IMR-90 (cell line): ENCODE measurements at regions not wholly inside any gene's neighbourhood (a gene's known extent, or its start where the extent isn't known, plus 50 kb on each side); places are given as distances from the start of the nearest gene placed in this dataset.

ENCODE experiments used
- ATAC-seq: fragments of 200-7000 bp; cut with Tn5 transposase; 2 replicates; pipeline ENCODE4 v1.9.1; 2020; ENCODE audit warnings: low read depth, mild to moderate bottlenecking, moderate library complexity
- BruUV-seq: library from RNA; stranded (reverse); fragments of 400-500 nt; replicated peaks from 2 replicates; lab custom pipeline; 2021; lab: Mats Ljungman, UMichigan
- CTCF ChIA-PET: fragments of 300-600 bp; formaldehyde crosslinking; extraction: SDS; loops from one replicate; lab custom pipeline; 2021; ENCODE audit warnings: antibody characterized with exemption; lab: Yijun Ruan, JAX
- POLR2A ChIA-PET: fragments of 300-600 bp; sonication (Branson Sonifier 250); formaldehyde crosslinking; loops from one replicate; lab custom pipeline; 2022; ENCODE audit warnings: antibody characterized with exemption; ENCODE audit not compliant: unreplicated experiment; lab: Charles Lee
- DNase-seq: peaks from one replicate; pipeline ENCODE4 v3.0.0; 2013
- H2AFZ ChIP-seq: replicated peaks from 2 replicates; pipeline ENCODE3; 2013; ENCODE audit warnings: low read length, mild to moderate bottlenecking; ENCODE audit not compliant: poor library complexity
- H2AK5ac ChIP-seq: 2 replicates; pipeline ENCODE4 v1.6.1; 2013; ENCODE audit warnings: low read depth, low read length, inconsistent platforms
- H2AK9ac ChIP-seq: replicated peaks from 2 replicates; pipeline ENCODE3; 2013; ENCODE audit warnings: mild to moderate bottlenecking, low read depth, low read length, moderate library complexity; ENCODE audit not compliant: poor library complexity
- H2BK120ac ChIP-seq: 2 replicates; pipeline ENCODE4 v1.6.1; 2013; ENCODE audit warnings: low read depth, low read length, inconsistent platforms
- H2BK15ac ChIP-seq: 3 replicates; pipeline ENCODE4 v1.6.1; 2013; ENCODE audit warnings: low read depth, low read length, inconsistent platforms
- H2BK20ac ChIP-seq: 2 replicates; pipeline ENCODE4 v1.6.1; 2013; ENCODE audit warnings: low read depth, mild to moderate bottlenecking, inconsistent platforms, low read length, moderate library complexity
- H2BK5ac ChIP-seq: 2 replicates; pipeline ENCODE4 v1.6.1; 2013; ENCODE audit warnings: mild to moderate bottlenecking, low read depth, low read length, inconsistent platforms; ENCODE audit not compliant: poor library complexity, severe bottlenecking
- H3K14ac ChIP-seq: replicated peaks from 2 replicates; pipeline ENCODE4 v1.6.1; 2013; ENCODE audit warnings: low read depth, low read length, inconsistent platforms
- H3K18ac ChIP-seq: 2 replicates; pipeline ENCODE4 v1.6.1; 2013; ENCODE audit warnings: low read depth, low read length, control low read depth
- H3K23ac ChIP-seq: 2 replicates; pipeline ENCODE4 v1.6.1; 2013; ENCODE audit warnings: low read depth, low read length, inconsistent platforms
- H3K27ac ChIP-seq: 2 replicates; pipeline ENCODE4 v1.5.1; 2013; ENCODE audit warnings: mild to moderate bottlenecking, control low read depth, low read length; ENCODE audit not compliant: insufficient read depth
- H3K27me3 ChIP-seq: 2 replicates; pipeline ENCODE4 v1.6.1; 2013; ENCODE audit warnings: low read length; ENCODE audit not compliant: control insufficient read depth, insufficient read depth
- H3K36me3 ChIP-seq: 2 replicates; pipeline ENCODE4 v1.6.1; 2013; ENCODE audit warnings: low read length, mixed read lengths; ENCODE audit not compliant: control insufficient read depth, insufficient read depth
- H3K4ac ChIP-seq: 2 replicates; pipeline ENCODE4 v1.6.1; 2013; ENCODE audit warnings: low read depth, low read length, inconsistent platforms
- H3K4me1 ChIP-seq: 2 replicates; pipeline ENCODE4 v1.6.1; 2013; ENCODE audit warnings: low read length, mixed read lengths; ENCODE audit not compliant: control insufficient read depth, insufficient read depth
- H3K4me2 ChIP-seq: 2 replicates; pipeline ENCODE4 v1.6.1; 2013; ENCODE audit warnings: low read depth, mild to moderate bottlenecking, control low read depth, low read length, moderate library complexity
- H3K4me3 ChIP-seq: 2 replicates; pipeline ENCODE4 v1.5.1; 2013; ENCODE audit warnings: low read depth, mild to moderate bottlenecking, control low read depth, low read length, moderate library complexity; ENCODE audit not compliant: insufficient read depth
- H3K56ac ChIP-seq: 2 replicates; pipeline ENCODE4 v1.6.1; 2013; ENCODE audit warnings: low read length, inconsistent platforms; ENCODE audit not compliant: insufficient read depth; ENCODE audit errors: extremely low read depth
- H3K79me1 ChIP-seq, 2 experiments: 2 replicates each; pipeline ENCODE4 v1.6.1; 2013; ENCODE audit warnings: low read length in 2 of 2, inconsistent platforms in 1 of 2, low read depth in 1 of 2
- H3K9ac ChIP-seq: 2 replicates; pipeline ENCODE4 v1.6.1; 2013; ENCODE audit warnings: low read depth, low read length, control low read depth
- H3K9me1 ChIP-seq: 2 replicates; pipeline ENCODE4 v1.6.1; 2013; ENCODE audit warnings: low read length, inconsistent platforms; ENCODE audit not compliant: insufficient read depth
- H3K9me3 ChIP-seq: 2 replicates; pipeline ENCODE4 v1.6.1; 2013; ENCODE audit warnings: low read length; ENCODE audit not compliant: control insufficient read depth, insufficient read depth
- H4K20me1 ChIP-seq: 2 replicates; pipeline ENCODE4 v1.6.1; 2013; ENCODE audit warnings: low read length, inconsistent platforms; ENCODE audit not compliant: insufficient read depth
- H4K5ac ChIP-seq: 2 replicates; pipeline ENCODE4 v1.6.1; 2013; ENCODE audit warnings: mild to moderate bottlenecking, low read depth, low read length, control low read depth
- H4K8ac ChIP-seq, 2 experiments: 2 replicates each; pipeline ENCODE4 v1.6.1; 2013; ENCODE audit warnings: low read depth in 2 of 2, low read length in 2 of 2, control low read depth in 1 of 2, inconsistent platforms in 1 of 2
- H4K91ac ChIP-seq: 2 replicates; pipeline ENCODE4 v1.6.1; 2013; ENCODE audit warnings: low read depth, low read length, inconsistent platforms; ENCODE audit not compliant: insufficient read depth
- BHLHE40 ChIP-seq: fragments of 150-350 bp; IDR thresholded peaks from 2 replicates; pipeline ENCODE4 v1.6.1; 2016; ENCODE audit warnings: mild to moderate bottlenecking, low read depth, low read length
- CEBPB ChIP-seq: IDR thresholded peaks from 2 replicates; pipeline ENCODE4 v1.6.1; 2012; ENCODE audit warnings: low read depth, low read length, improper control_type of control experiment
- CHD1 ChIP-seq: IDR thresholded peaks from 2 replicates; pipeline ENCODE4 v1.6.1; 2012; ENCODE audit warnings: low read depth, low read length, improper control_type of control experiment
- ELK1 ChIP-seq: fragments of 150-350 bp; IDR thresholded peaks from 2 replicates; pipeline ENCODE4 v1.6.1; 2016; ENCODE audit warnings: low read depth, mild to moderate bottlenecking, low read length, moderate library complexity, borderline replicate concordance
- FOS ChIP-seq: fragments of 150-350 bp; IDR thresholded peaks from 2 replicates; pipeline ENCODE4 v1.6.1; 2016; ENCODE audit warnings: low read depth, low read length
- MAFK ChIP-seq: IDR thresholded peaks from 2 replicates; pipeline ENCODE4 v1.6.1; 2012; ENCODE audit warnings: low read depth, low read length, improper control_type of control experiment
- MAZ ChIP-seq: IDR thresholded peaks from 2 replicates; pipeline ENCODE4 v1.6.1; 2012; ENCODE audit warnings: low read depth, mild to moderate bottlenecking, low read length, improper control_type of control experiment, moderate library complexity, borderline replicate concordance
- MXI1 ChIP-seq: IDR thresholded peaks from 2 replicates; pipeline ENCODE4 v1.6.1; 2012; ENCODE audit warnings: low read depth, mild to moderate bottlenecking, low read length, moderate library complexity, borderline replicate concordance
- NFE2L2 ChIP-seq: fragments of 150-350 bp; IDR thresholded peaks from 2 replicates; pipeline ENCODE4 v1.6.1; 2016; ENCODE audit warnings: low read depth, mild to moderate bottlenecking, low read length
- POLR2A ChIP-seq: IDR thresholded peaks from 2 replicates; pipeline ENCODE4 v1.6.1; 2012; ENCODE audit warnings: mild to moderate bottlenecking, low read depth, low read length
- RCOR1 ChIP-seq: IDR thresholded peaks from 2 replicates; pipeline ENCODE4 v1.6.1; 2012; ENCODE audit warnings: mild to moderate bottlenecking, low read length, improper control_type of control experiment; ENCODE audit not compliant: insufficient replicate concordance
- RFX5 ChIP-seq: IDR thresholded peaks from 2 replicates; pipeline ENCODE4 v1.8.0; 2012; ENCODE audit warnings: low read depth, mild to moderate bottlenecking, low read length, moderate library complexity
- SMC3 ChIP-seq: fragments of 150-350 bp; IDR thresholded peaks from 2 replicates; pipeline ENCODE4 v1.6.1; 2016; ENCODE audit warnings: low read depth, mild to moderate bottlenecking, antibody characterized with exemption, low read length, moderate library complexity
- USF2 ChIP-seq: fragments of 150-350 bp; IDR thresholded peaks from 2 replicates; pipeline ENCODE4 v1.6.1; 2017; ENCODE audit warnings: mild to moderate bottlenecking, antibody characterized with exemption, low read length, low read depth
- WGBS, 2 experiments: methylation state at CpG; one replicate each; pipeline versions ENCODE4 v1.1.5 to v1.1.7; 2013; ENCODE audit warnings: missing lambda C conversion rate in 2 of 2; ENCODE audit not compliant: insufficient read length in 1 of 2; ENCODE audit errors: extremely low coverage in 2 of 2; 5-methylcytosine and 5-hydroxymethylcytosine counted together
- dilution Hi-C: fragments of 300-500 bp; cut with HindIII; formaldehyde crosslinking; loops from one replicate; pipeline ENCODE4 v1.14.3; 2018; ENCODE audit warnings: low sequenced_read_pairs; ENCODE audit not compliant: unreplicated experiment
- in situ Hi-C: fragments of 300-500 bp; cut with MboI; formaldehyde crosslinking; loops from 3 replicates; pipeline ENCODE4 v1.14.3; 2019; ENCODE audit warnings: low sequenced_read_pairs, inconsistent platforms, mixed read lengths
- intact Hi-C: fragments of 100-400 bp; cut with micrococcal nuclease; formaldehyde crosslinking; loops from 2 replicates; pipeline ENCODE4 v1.10.0; 2022
- TF ChIP-seq, protein P1 (sequence below): conservative IDR thresholded peaks from 2 replicates; pipeline ENCODE4 v1.5.1; 2012; ENCODE audit warnings: mild to moderate bottlenecking, low read depth, low read length, improper control_type of control experiment

- Histone ChIP-seq H2BK20ac (no peak overlapping the region), H2BK120ac (no peak overlapping the region), H4K91ac (no peak overlapping the region), H3K4me3 (no peak overlapping the region), H3K4me2 (no peak overlapping the region), H3K56ac (no peak overlapping the region), H2AFZ (no peak overlapping the region), H3K4ac (no peak overlapping the region), H3K18ac (no peak overlapping the region), H2BK15ac (no peak overlapping the region), H3K9me1 (no peaks in the 10 kb centered on the region), H3K36me3 (no peaks in the 10 kb centered on the region), H3K23ac (no peak overlapping the region), H3K27ac (no peak overlapping the region), H2AK5ac (no peak overlapping the region), H2AK9ac (no peak overlapping the region), H3K9me3 (no peaks in the 10 kb centered on the region; the same call in 1 of the 2 replicates), H3K4me1 (no peaks in the 10 kb centered on the region), H4K8ac (no peak overlapping the region), H3K14ac (no peak overlapping the region), H2BK5ac (no peak overlapping the region), H3K9ac (no peak overlapping the region), H4K20me1 (no peaks in the 10 kb centered on the region), H4K5ac (no peak overlapping the region), H3K79me1 (no peaks in the 10 kb centered on the region), H3K27me3 (no peaks in the 10 kb centered on the region)
- no CpG with 5 or more reads among the region's 3 CpGs for WGBS, 2 experiments
- BruUV-seq: no TSS peak
- ATAC-seq: no peak
- intact Hi-C loops: no loop called here
- dilution Hi-C loops: no loop called here
- POLR2A ChIA-PET: no interaction called here
- CTCF ChIA-PET: no interaction called here
- in situ Hi-C loops: no loop called here
- TF ChIP-seq CEBPB: no peak
- TF ChIP-seq NFE2L2: no peak
- TF ChIP-seq RFX5: no peak
- TF ChIP-seq POLR2A: no peak
- no peak for TF ChIP-seq MAZ
- no peak for TF ChIP-seq MXI1
- no peak for TF ChIP-seq USF2
- TF ChIP-seq ELK1: no peak
- TF ChIP-seq MAFK: no peak
- TF ChIP-seq CHD1: no peak
- no peak for TF ChIP-seq SMC3
- TF ChIP-seq RCOR1: no peak
- no peak for TF ChIP-seq BHLHE40
- no peak for TF ChIP-seq FOS
- TF ChIP-seq, protein P1, sequence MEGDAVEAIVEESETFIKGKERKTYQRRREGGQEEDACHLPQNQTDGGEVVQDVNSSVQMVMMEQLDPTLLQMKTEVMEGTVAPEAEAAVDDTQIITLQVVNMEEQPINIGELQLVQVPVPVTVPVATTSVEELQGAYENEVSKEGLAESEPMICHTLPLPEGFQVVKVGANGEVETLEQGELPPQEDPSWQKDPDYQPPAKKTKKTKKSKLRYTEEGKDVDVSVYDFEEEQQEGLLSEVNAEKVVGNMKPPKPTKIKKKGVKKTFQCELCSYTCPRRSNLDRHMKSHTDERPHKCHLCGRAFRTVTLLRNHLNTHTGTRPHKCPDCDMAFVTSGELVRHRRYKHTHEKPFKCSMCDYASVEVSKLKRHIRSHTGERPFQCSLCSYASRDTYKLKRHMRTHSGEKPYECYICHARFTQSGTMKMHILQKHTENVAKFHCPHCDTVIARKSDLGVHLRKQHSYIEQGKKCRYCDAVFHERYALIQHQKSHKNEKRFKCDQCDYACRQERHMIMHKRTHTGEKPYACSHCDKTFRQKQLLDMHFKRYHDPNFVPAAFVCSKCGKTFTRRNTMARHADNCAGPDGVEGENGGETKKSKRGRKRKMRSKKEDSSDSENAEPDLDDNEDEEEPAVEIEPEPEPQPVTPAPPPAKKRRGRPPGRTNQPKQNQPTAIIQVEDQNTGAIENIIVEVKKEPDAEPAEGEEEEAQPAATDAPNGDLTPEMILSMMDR: no peak
- DNase-seq: no peak
These were observed 182.6 kb downstream of the FSIP2 start for GRCh38 chr2:185921048-185921756.
